Transverse colon (tissue), 4 donors: ENCODE measurements at regions not wholly inside any gene's neighbourhood (a gene's known extent, or its start where the extent isn't known, plus 50 kb on each side); places are given as distances from the start of the nearest gene placed in this dataset.

ENCODE experiments used
- DNase-seq: peaks from one replicate; pipeline ENCODE4 v3.0.0-alpha.2; 2019
- H3K27ac ChIP-seq, 4 donors: fragments of 200-600 bp; sonication (generic); 2 replicates each; pipeline ENCODE4 v1.5.1; 2016 to 2018; ENCODE audit warnings: inconsistent platforms in 4 of 4
- H3K27me3 ChIP-seq: fragments of 200-600 bp; sonication (generic); 2 replicates; pipeline ENCODE4 v1.5.1; 2017; ENCODE audit warnings: inconsistent platforms
- H3K36me3 ChIP-seq, 4 donors: fragments of 200-600 bp; sonication (generic); 2 replicates each; pipeline ENCODE4 v1.5.1; 2017 to 2019; ENCODE audit warnings: inconsistent platforms in 4 of 4
- H3K4me1 ChIP-seq, 4 donors: fragments of 200-600 bp; sonication (generic); 2 replicates each; pipeline ENCODE4 v1.5.1; 2017 to 2020; ENCODE audit warnings: inconsistent platforms in 4 of 4
- H3K4me3 ChIP-seq, 4 donors: fragments of 200-600 bp; sonication (generic); 1 replicate in 1 of 4; 2 replicates in 3 of 4; pipeline versions ENCODE4 v1.5.1 to v1.6.1; 2017 to 2019; ENCODE audit warnings: inconsistent platforms in 4 of 4
- H3K9me3 ChIP-seq, 2 donors: fragments of 200-600 bp; sonication (generic); 2 replicates each; pipeline ENCODE4 v1.5.1; 2017 to 2019; ENCODE audit warnings: inconsistent platforms in 2 of 2
- CTCF ChIP-seq, 5 experiments: fragments of 200-600 bp in 3 of 5; fragments of 450-650 bp in 2 of 5; sonication (generic) in 3 of 5; IDR thresholded peaks; 1 replicate in 2 of 5; 2 replicates in 3 of 5; pipeline ENCODE4 v1.5.1; 2016 to 2017; ENCODE audit warnings: antibody characterized with exemption in 5 of 5, inconsistent platforms in 3 of 5, mild to moderate bottlenecking in 2 of 5, moderate library complexity in 1 of 5
- EP300 ChIP-seq: sonication (generic); formaldehyde crosslinking; IDR thresholded peaks from one replicate; pipeline ENCODE4 v1.6.1; 2017; ENCODE audit warnings: antibody characterized with exemption, low read depth
- POLR2A ChIP-seq: fragments of 450-650 bp; IDR thresholded peaks from one replicate; pipeline ENCODE4 v1.6.1; 2016; ENCODE audit warnings: antibody characterized with exemption, mild to moderate bottlenecking, moderate library complexity
- POLR2AphosphoS5 ChIP-seq, 3 donors: sonication (generic); formaldehyde crosslinking; IDR thresholded peaks; one replicate each; pipeline ENCODE4 v1.6.1; 2016; ENCODE audit warnings: antibody characterized with exemption in 3 of 3
- WGBS, 2 donors: methylation state at CpG; one replicate each; pipeline ENCODE4 v1.1.5; 2018; ENCODE audit warnings: low coverage in 1 of 2; 5-methylcytosine and 5-hydroxymethylcytosine counted together
- in situ Hi-C, 4 donors: fragments of 200-750 bp; cut with MboI; loops; one replicate each; pipeline versions ENCODE4 v1.15.0 to v1.15.1; 2017; ENCODE audit warnings: low sequenced_read_pairs in 3 of 4, low pct_ligation_motif_present in 1 of 4, low pct_unique_long_range_greater_than_20kb in 1 of 4
- intact Hi-C: fragments of 100-400 bp; cut with DNase I; formaldehyde crosslinking; loops from one replicate; pipeline ENCODE4 v1.15.1; 2023; ENCODE audit warnings: low total_unique reads

- Histone ChIP-seq H3K4me3 (no peak overlapping the region), H3K36me3 (no peaks in the 10 kb centered on the region), H3K27me3 (no peaks in the 10 kb centered on the region), H3K9me3 (no peaks in the 10 kb centered on the region), H3K4me1 (peaks cover 0 to 6% (median 0%) of the 10 kb centered on the region in 4 donors), H3K27ac (no peak overlapping the region)
- TF ChIP-seq CTCF (IDR thresholded peaks at IDR 0.05) (no peak), POLR2A (no peak), EP300 (no peak), POLR2AphosphoS5 (IDR thresholded peaks at IDR 0.05) (no peak)
- intact Hi-C loops (no loop called here), in situ Hi-C loops (loop anchor here in 3 of 4 donors (10.0 to 25.0 kb wide), 3 partner anchors 431 to 444 kb away; partner anchors contain the start of gene GIMD1 (in 2 of the 3))
- no peak for DNase-seq
Measured at GRCh38 chr4:106806158-106806797, 229.8 kb downstream of the DKK2 start.

- H3K9me3 ChIP-seq = no peaks in the 10 kb centered on the region
- intact Hi-C loops = no loop called here
- H3K4me3 ChIP-seq = no peak overlapping the region
- WGBS, 2 donors = 14 to 42% methylated on average over 1 of the region's 1 CpG
- no peak for DNase-seq
- in situ Hi-C loops = loop anchor here in 3 of 4 donors (10.0 to 25.0 kb wide), 3 partner anchors 428 to 441 kb away; partner anchors contain the start of gene GIMD1 (in 2 of the 3)
- H3K4me1 ChIP-seq = peaks cover 0 to 6% (median 0%) of the 10 kb centered on the region in 4 donors
- no peak overlapping the region for H3K27ac ChIP-seq
- no peak for TF ChIP-seq CTCF (IDR thresholded peaks at IDR 0.05)
- TF ChIP-seq EP300 = no peak
- no peak for TF ChIP-seq POLR2AphosphoS5 (IDR thresholded peaks at IDR 0.05)
- TF ChIP-seq POLR2A = no peak
- no peaks in the 10 kb centered on the region for H3K36me3 ChIP-seq
- no peaks in the 10 kb centered on the region for H3K27me3 ChIP-seq
Measured at GRCh38 chr4:106803083-106803482, 233.0 kb downstream of the DKK2 start.

- Histone ChIP-seq H3K36me3 (no peaks in the 10 kb centered on the region), H3K27me3 (no peaks in the 10 kb centered on the region), H3K4me3 (no peak overlapping the region), H3K4me1 (peaks cover 0 to 6% (median 0%) of the 10 kb centered on the region in 4 donors), H3K9me3 (no peaks in the 10 kb centered on the region), H3K27ac (no peak overlapping the region)
- in situ Hi-C loops (loop anchor here in 3 of 4 donors (10.0 to 25.0 kb wide), 3 partner anchors 427 to 439 kb away; partner anchors contain the start of gene GIMD1 (in 2 of the 3)), intact Hi-C loops (no loop called here)
- whole genome bisulfite sequencing, 2 donors = 83 to 89% methylated on average over 3 of the region's 3 CpGs
- TF ChIP-seq POLR2A = no peak
- no peak for TF ChIP-seq EP300
- no peak for TF ChIP-seq POLR2AphosphoS5 (IDR thresholded peaks at IDR 0.05)
- no peak for TF ChIP-seq CTCF (IDR thresholded peaks at IDR 0.05)
- no peak for DNase-seq
Measured at GRCh38 chr4:106801386-106801785, 234.7 kb downstream of the DKK2 start.

GRCh38 chr4:106796876-106797275 is 239.2 kb downstream of the DKK2 start:
- Histone ChIP-seq H3K4me1 (no peaks in the 10 kb centered on the region), H3K27me3 (no peaks in the 10 kb centered on the region), H3K9me3 (no peaks in the 10 kb centered on the region), H3K4me3 (no peak overlapping the region), H3K27ac (no peak overlapping the region), H3K36me3 (no peaks in the 10 kb centered on the region)
- no peak for DNase-seq
- in situ Hi-C loops (no loop called here), intact Hi-C loops (no loop called here)
- no peak for TF ChIP-seq POLR2AphosphoS5 (IDR thresholded peaks at IDR 0.05)
- TF ChIP-seq CTCF (IDR thresholded peaks at IDR 0.05) = no peak
- TF ChIP-seq EP300 = no peak
- no peak for TF ChIP-seq POLR2A
